GM19025 (cell line): ENCODE measurements at regions not wholly inside any gene's neighbourhood (a gene's known extent, or its start where the extent isn't known, plus 50 kb on each side); places are given as distances from the start of the nearest gene placed in this dataset.
"Not testable (repeated sequence)": the region's sequence is repeated elsewhere in the genome, so short reads cannot be mapped to it uniquely, and the experiment has no call there.

ENCODE experiments used
- ATAC-seq: cut with Tn5 transposase; IDR thresholded peaks from one replicate; pipeline ENCODE4 v1.9.1; 2021; ENCODE audit warnings: mild to moderate bottlenecking, low read depth, moderate library complexity; ENCODE audit not compliant: unreplicated experiment

DNA sequence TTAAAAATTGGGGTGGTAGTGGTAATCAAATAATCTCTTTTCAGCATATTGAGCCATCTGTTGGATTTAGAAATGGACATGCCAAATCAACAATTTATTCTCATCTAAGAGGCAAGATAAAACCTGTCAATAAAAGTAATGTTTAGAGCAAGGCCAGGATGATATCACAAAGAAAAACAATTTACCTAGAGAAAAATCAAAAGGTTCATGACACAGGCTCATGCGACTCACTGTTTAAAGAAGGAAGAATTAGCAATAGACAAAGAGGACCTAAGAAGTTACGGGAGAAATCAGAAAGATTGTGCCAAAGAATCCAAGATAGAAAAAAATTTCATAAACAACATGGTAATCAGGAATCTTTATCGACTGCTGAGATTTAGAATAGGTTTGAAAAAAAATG lies 868.5 kb upstream of the GBE1 start:
- no peak for ATAC-seq

GRCh38 chr3:82628385-82629014 lies 867.1 kb upstream of the GBE1 start:
- no peak for ATAC-seq

DNA sequence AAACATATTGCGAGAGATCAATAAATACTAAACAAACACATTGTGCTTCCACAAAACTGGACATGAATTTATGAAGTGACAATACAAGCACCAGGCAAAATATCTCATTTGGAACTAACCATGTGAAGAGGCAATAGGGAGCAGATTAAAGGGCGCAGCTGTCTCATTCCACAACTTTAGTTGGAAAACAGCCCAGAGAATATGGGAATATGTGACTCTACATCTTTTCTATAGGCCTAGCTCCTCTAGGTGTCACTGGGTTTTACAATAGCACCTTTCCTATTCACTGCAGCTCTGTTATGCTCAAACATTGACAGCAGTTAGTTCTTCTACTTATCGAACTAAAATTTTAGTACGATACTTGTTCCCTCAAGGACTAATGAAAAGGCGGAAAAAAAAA lies 866.3 kb upstream of the GBE1 start:
- no peak for ATAC-seq

GRCh38 chr3:82620744-82621143 lies 859.3 kb upstream of the GBE1 start:
- ATAC-seq, result not testable (repeated sequence)

- no peak for ATAC-seq
Measured at GRCh38 chr3:82618594-82618993, 857.1 kb upstream of the GBE1 start.

DNA sequence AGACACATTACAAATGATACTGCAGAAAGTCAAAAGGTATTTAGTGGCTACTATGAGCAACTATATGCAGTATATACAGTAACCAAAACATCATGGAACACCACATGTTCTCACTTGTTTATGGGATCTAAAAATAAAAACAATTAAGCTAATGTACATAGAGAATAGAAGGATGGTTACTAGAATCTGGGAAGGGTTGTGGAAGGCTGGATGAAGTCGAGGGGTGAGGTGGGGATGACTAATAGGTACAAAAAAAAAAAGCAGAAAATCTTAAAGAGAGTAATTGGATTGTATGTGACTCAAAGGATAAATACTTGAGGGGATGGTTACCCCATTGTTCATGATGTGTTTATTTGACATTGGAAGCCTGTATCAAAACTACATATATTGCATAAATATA lies 848.8 kb upstream of the GBE1 start:
- ATAC-seq, result no peak

DNA sequence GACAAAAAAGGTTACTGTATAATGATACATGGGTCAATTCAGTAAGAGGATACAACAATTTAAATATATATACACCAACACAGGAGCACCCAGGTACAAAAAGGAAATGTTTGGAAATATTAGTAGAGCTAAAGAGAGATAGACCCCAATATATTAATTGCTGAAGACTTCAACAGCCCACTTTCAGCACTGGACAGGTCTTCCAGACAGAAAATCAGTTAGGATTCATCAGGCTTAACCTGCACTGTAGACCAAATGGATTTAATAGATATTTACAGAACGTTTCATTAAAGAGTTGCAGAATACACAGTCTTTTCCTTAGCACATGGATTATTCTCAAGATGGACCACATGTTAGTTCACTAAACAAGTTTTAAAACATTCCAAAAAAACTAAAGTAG lies 845.9 kb upstream of the GBE1 start:
- ATAC-seq, result no peak

GRCh38 chr3:82596805-82597204 lies 835.4 kb upstream of the GBE1 start:
- ATAC-seq, result no peak

DNA sequence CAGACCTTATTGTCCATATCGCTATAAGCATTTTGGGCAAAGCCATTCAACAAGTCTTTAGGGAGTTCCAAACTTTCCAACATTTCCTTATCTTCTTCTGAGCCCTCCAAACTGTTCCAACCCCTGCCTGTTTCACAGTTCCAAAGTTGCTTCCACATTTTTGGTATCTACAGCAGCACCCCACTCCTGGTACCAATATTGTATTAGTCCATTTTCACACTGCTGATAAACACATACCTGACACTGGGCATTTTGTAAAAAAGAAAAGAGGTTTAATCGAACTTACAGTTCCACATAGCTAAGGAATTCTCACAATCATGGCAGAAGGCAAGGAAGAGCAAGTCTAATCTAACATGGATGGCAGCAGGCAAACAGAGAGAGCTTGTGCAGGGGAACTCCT lies 834.1 kb upstream of the GBE1 start:
- ATAC-seq, result no peak

- no peak for ATAC-seq
Measured at GRCh38 chr3:82587174-82587573, 825.7 kb upstream of the GBE1 start.

- ATAC-seq, result no peak
Measured at GRCh38 chr3:82586414-82586813, 825.0 kb upstream of the GBE1 start.

- not testable (repeated sequence) for ATAC-seq
Measured at GRCh38 chr3:82586002-82586401, 824.6 kb upstream of the GBE1 start.

- ATAC-seq, result not testable (repeated sequence)
Measured at GRCh38 chr3:82585591-82585990, 824.1 kb upstream of the GBE1 start.

DNA sequence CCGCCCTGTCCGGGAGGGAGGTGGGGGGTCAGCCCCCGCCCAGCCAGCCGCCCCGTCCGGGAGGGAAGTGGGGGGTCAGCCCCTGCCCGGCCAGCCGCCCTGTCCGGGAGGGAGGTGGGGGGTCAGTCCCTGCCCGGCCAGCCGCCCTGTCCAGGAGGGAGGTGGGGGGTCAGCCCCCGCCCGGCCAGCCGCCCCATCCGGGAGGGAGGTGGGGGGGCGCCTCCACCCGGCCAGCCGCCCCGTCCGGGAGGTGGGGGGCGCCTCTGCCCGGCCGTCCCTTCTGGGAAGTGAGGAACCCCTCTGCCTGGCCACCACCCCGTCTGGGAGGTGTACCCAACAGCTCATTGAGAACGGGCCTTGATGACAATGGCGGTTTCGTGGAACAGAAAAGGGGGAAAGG lies 823.4 kb upstream of the GBE1 start:
- ATAC-seq, result not testable (repeated sequence)

GRCh38 chr3:82584415-82584814 lies 823.0 kb upstream of the GBE1 start:
- not testable (repeated sequence) for ATAC-seq

- ATAC-seq, result no peak
Measured at GRCh38 chr3:82581350-82581749, 819.9 kb upstream of the GBE1 start.

- no peak for ATAC-seq
Measured at GRCh38 chr3:82572721-82573120, 811.3 kb upstream of the GBE1 start.

DNA sequence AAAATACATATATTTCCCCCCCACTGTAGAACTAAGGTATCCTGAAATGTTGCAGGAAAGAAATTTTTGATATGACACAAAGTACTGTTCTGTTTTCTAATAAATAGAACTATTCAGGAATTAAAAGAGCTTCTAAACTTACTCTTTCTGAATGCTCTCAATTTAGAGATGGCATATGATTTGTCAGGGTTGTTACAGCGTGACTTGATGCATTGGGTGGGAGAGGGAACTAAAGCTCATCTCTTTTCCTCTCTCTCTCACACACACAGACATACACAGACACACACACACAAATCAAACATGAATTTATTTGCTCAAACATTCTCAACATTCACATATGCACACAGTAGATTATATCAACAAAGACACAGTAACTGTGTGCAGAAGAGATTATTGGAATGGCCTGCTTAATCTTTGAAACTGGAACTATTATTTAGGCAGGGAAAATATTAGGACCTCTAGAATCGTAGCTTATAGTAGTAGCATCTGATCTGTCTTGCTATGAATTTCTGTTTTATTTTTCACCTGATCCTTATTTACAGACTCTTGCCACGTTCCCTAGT lies 807.4 kb upstream of the GBE1 start:
- ATAC-seq, result no peak

- ATAC-seq, result no peak
Measured at GRCh38 chr3:82567029-82567600, 805.7 kb upstream of the GBE1 start.

DNA sequence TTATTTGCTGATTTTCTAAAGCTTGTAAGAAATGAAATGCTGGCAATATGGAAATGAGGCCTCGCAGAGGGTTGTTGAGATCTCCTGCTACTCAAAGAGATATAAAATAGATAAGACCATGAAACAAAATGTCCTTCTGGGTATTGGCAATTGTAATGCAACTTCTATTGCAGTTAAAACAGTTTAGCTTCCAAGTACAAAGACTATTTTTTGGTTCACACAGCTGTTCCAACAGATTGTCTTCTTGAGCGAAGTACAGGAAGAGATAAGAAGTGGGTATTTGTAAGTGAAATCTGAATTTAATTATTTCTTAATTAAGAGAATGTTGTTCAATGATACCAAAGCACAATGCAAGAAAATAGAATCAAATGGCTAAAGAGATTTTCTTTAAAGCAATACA lies 801.5 kb upstream of the GBE1 start:
- no peak for ATAC-seq

GRCh38 chr3:82561784-82562183 lies 800.3 kb upstream of the GBE1 start:
- no peak for ATAC-seq

DNA sequence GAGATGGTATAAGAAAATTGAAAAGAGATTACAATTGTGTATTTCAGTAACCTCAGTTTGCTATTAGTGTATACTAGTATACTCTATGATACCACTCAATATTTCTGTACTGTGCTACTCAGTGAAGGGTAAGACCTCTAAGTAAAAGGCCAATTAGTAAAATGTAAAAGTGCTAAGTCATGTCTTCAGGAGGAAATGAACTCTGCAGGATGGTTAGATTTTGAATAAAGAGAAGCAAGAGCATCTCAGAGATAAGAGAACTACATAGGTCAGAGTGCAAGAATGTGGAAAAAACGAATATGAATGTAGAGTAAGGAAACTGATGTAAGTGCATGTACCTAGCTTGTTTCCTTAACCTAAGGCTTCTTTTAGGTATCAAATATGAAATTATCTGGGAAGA lies 796.6 kb upstream of the GBE1 start:
- ATAC-seq, result no peak
